B cell (primary cell): ENCODE measurements at regions not wholly inside any gene's neighbourhood (a gene's known extent, or its start where the extent isn't known, plus 50 kb on each side); places are given as distances from the start of the nearest gene placed in this dataset.
"Not testable (repeated sequence)": the region's sequence is repeated elsewhere in the genome, so short reads cannot be mapped to it uniquely, and the experiment has no call there.

Source experiments
- ATAC-seq: fragments of 200-7000 bp; cut with Tn5 transposase; one replicate; pipeline ENCODE4 v1.10.0; 2021; ENCODE audit warnings: low read depth, mild to moderate bottlenecking, moderate number of reproducible peaks, moderate library complexity
- CTCF ChIA-PET: fragments of 350-600 bp; sonication (Branson Sonifier 250); formaldehyde crosslinking; loops from one replicate; lab custom pipeline; 2021; ENCODE audit warnings: antibody characterized with exemption, inconsistent platforms; lab: Charles Lee
- POLR2A ChIA-PET: fragments of 350-600 bp; sonication (Branson Sonifier 250); formaldehyde crosslinking; loops from one replicate; lab custom pipeline; 2021; ENCODE audit warnings: antibody characterized with exemption; lab: Charles Lee
- DNase-seq: peaks from one replicate; pipeline ENCODE4 v3.0.0; 2013
- H2AFZ ChIP-seq: 2 replicates; pipeline ENCODE4 v1.6.1; 2012; ENCODE audit warnings: mild to moderate bottlenecking, low read depth, low read length; ENCODE audit not compliant: insufficient read depth, poor library complexity, severe bottlenecking
- H3K27ac ChIP-seq, 2 donors: 1 replicate in 1 of 2; 2 replicates in 1 of 2; pipeline ENCODE4 v1.5.1; 2012 to 2013; ENCODE audit warnings: low read length in 2 of 2, mild to moderate bottlenecking in 2 of 2, moderate library complexity in 1 of 2
- H3K27me3 ChIP-seq, 4 experiments: fragments of 200-600 bp in 1 of 4; sonication (generic) in 1 of 4; replicated peaks in 1 of 4; 1 replicate in 2 of 4; 2 replicates in 2 of 4; pipeline versions ENCODE4 v1.6.1 to v1.7.0; 2013 to 2016; ENCODE audit warnings: low read length in 3 of 4, mild to moderate bottlenecking in 2 of 4, mixed read lengths in 1 of 4, moderate library complexity in 1 of 4; ENCODE audit not compliant: insufficient read depth in 4 of 4, control insufficient read depth in 3 of 4; ENCODE audit errors: control extremely low read depth in 1 of 4
- H3K36me3 ChIP-seq, 2 experiments: replicated peaks in 1 of 2; 1 replicate in 1 of 2; 2 replicates in 1 of 2; pipeline versions ENCODE4 v1.6.1 to v1.7.1; 2013; ENCODE audit warnings: low read length in 1 of 2; ENCODE audit not compliant: insufficient read depth in 2 of 2, control insufficient read depth in 1 of 2; ENCODE audit errors: control extremely low read depth in 1 of 2, extremely low read depth in 1 of 2
- H3K4me1 ChIP-seq, 2 donors: fragments of 200-600 bp in 1 of 2; sonication (generic) in 1 of 2; 1 replicate in 1 of 2; 2 replicates in 1 of 2; pipeline versions ENCODE4 v1.5.1 to v1.6.1; 2013 to 2017; ENCODE audit warnings: low read length in 2 of 2; ENCODE audit not compliant: control insufficient read depth in 2 of 2, insufficient read depth in 2 of 2
- H3K4me2 ChIP-seq: replicated peaks from 2 replicates; pipeline ENCODE3; 2012; ENCODE audit warnings: mild to moderate bottlenecking, low read depth, low read length; ENCODE audit not compliant: poor library complexity, severe bottlenecking
- H3K4me3 ChIP-seq, 5 experiments: fragments of 200-600 bp in 1 of 5; sonication (generic) in 1 of 5; 1 replicate in 3 of 5; 2 replicates in 2 of 5; pipeline versions ENCODE4 v1.5.1 to v1.7.0; 2011 to 2016; ENCODE audit warnings: low read length in 4 of 5, mild to moderate bottlenecking in 4 of 5, low read depth in 2 of 5, control low read depth in 1 of 5, moderate library complexity in 1 of 5; ENCODE audit not compliant: insufficient read depth in 1 of 5; ENCODE audit errors: control extremely low read depth in 1 of 5, extremely low read depth in 1 of 5
- H3K79me2 ChIP-seq: fragments of 200-600 bp; sonication (generic); one replicate; pipeline ENCODE4 v1.6.0; 2016; ENCODE audit warnings: low read length; ENCODE audit not compliant: control insufficient read depth, insufficient read depth
- H3K9ac ChIP-seq: fragments of 200-600 bp; sonication (generic); 2 replicates; pipeline ENCODE4 v1.6.1; 2017; ENCODE audit warnings: mild to moderate bottlenecking, low read length, moderate library complexity
- H3K9me3 ChIP-seq, 3 donors: one replicate each; pipeline versions ENCODE4 v1.6.1 to v1.7.1; 2013; ENCODE audit warnings: low read length in 2 of 3; ENCODE audit not compliant: control insufficient read depth in 2 of 3, insufficient read depth in 1 of 3; ENCODE audit errors: control extremely low read depth in 1 of 3
- H4K20me1 ChIP-seq: 2 replicates; pipeline ENCODE4 v1.6.0; 2012; ENCODE audit warnings: mild to moderate bottlenecking, low read length; ENCODE audit not compliant: insufficient read depth, control insufficient read depth, poor library complexity, severe bottlenecking
- H3K27ac Mint-ChIP-seq: one replicate; pipeline ENCODE4 v1.8.0; 2021; ENCODE audit warnings: mixed read lengths
- H3K27me3 Mint-ChIP-seq: one replicate; pipeline ENCODE4 v1.8.0; 2021; ENCODE audit warnings: mixed read lengths
- H3K4me1 Mint-ChIP-seq: one replicate; pipeline ENCODE4 v1.8.0; 2021; ENCODE audit warnings: mixed read lengths
- H3K4me3 Mint-ChIP-seq: one replicate; pipeline ENCODE4 v1.8.0; 2021; ENCODE audit warnings: mixed read lengths
- H3K9me3 Mint-ChIP-seq: one replicate; pipeline ENCODE4 v1.8.0; 2022; ENCODE audit warnings: mixed read lengths; ENCODE audit not compliant: insufficient read depth
- WGBS: methylation state at CpG from one replicate; pipeline ENCODE4 v1.1.5; 2013; ENCODE audit warnings: missing lambda C conversion rate; ENCODE audit not compliant: insufficient coverage; 5-methylcytosine and 5-hydroxymethylcytosine counted together
- intact Hi-C: fragments of 100-400 bp; cut with micrococcal nuclease; formaldehyde crosslinking; loops from one replicate; pipeline ENCODE4 v1.10.0; 2022

GRCh38 chr22:11312640-11313039 lies 4215.4 kb upstream of the OR11H1 start:
- H3K9ac ChIP-seq, H3K27me3 Mint-ChIP-seq, H3K4me1 ChIP-seq, H4K20me1 ChIP-seq, intact Hi-C loops, CTCF ChIA-PET, H3K27me3 ChIP-seq, POLR2A ChIA-PET, ATAC-seq, H3K4me2 ChIP-seq, H3K4me1 Mint-ChIP-seq, H3K9me3 Mint-ChIP-seq, H3K27ac ChIP-seq, H3K27ac Mint-ChIP-seq, DNase-seq, H3K79me2 ChIP-seq, H3K36me3 ChIP-seq, H3K4me3 ChIP-seq, H3K4me3 Mint-ChIP-seq, H2AFZ ChIP-seq: not testable (repeated sequence)
- peaks cover 1 to 28% (median 2%) of the 10 kb centered on the region in 3 donors for H3K9me3 ChIP-seq
- WGBS = 68% methylated on average over 7 of the region's 7 CpGs

GRCh38 chr22:11313040-11313759 lies 4214.8 kb upstream of the OR11H1 start:
- CTCF ChIA-PET, H3K27ac ChIP-seq, POLR2A ChIA-PET, H3K4me1 ChIP-seq, H4K20me1 ChIP-seq, H3K27ac Mint-ChIP-seq, H3K27me3 ChIP-seq, H2AFZ ChIP-seq, H3K9ac ChIP-seq, H3K4me3 Mint-ChIP-seq, intact Hi-C loops, H3K36me3 ChIP-seq, ATAC-seq, H3K9me3 Mint-ChIP-seq, H3K4me1 Mint-ChIP-seq, DNase-seq, H3K4me2 ChIP-seq, H3K79me2 ChIP-seq, H3K27me3 Mint-ChIP-seq, H3K4me3 ChIP-seq: not testable (repeated sequence)
- peaks cover 1 to 23% (median 2%) of the 10 kb centered on the region in 3 donors for H3K9me3 ChIP-seq
- 64% methylated on average over 2 of the region's 5 CpGs for WGBS

- H3K4me2 ChIP-seq, DNase-seq, H3K4me3 Mint-ChIP-seq, H3K4me3 ChIP-seq, POLR2A ChIA-PET, H3K79me2 ChIP-seq, H3K9me3 ChIP-seq, intact Hi-C loops, H2AFZ ChIP-seq, CTCF ChIA-PET, H3K27ac Mint-ChIP-seq, H3K36me3 ChIP-seq, ATAC-seq, H3K27ac ChIP-seq, H3K9me3 Mint-ChIP-seq, H3K27me3 Mint-ChIP-seq, H3K9ac ChIP-seq, H3K4me1 Mint-ChIP-seq, H3K27me3 ChIP-seq, H4K20me1 ChIP-seq, H3K4me1 ChIP-seq: not testable (repeated sequence)
- 84% methylated on average over 16 of the region's 18 CpGs for WGBS
Observed at GRCh38 chr22:11318633-11319032, 4209.4 kb upstream of the OR11H1 start.

- not testable (repeated sequence) for H3K9ac ChIP-seq
- 77% methylated on average over 12 of the region's 15 CpGs for WGBS
Observed at GRCh38 chr22:11324439-11325037, 4203.5 kb upstream of the OR11H1 start.

More at GRCh38 chr22:11324439-11325037, 4203.5 kb upstream of the OR11H1 start:
- peaks cover 1 to 11% (median 7%) of the 10 kb centered on the region in 3 donors for H3K9me3 ChIP-seq
- POLR2A ChIA-PET, H2AFZ ChIP-seq, H3K36me3 ChIP-seq, H3K4me3 Mint-ChIP-seq, DNase-seq, H3K4me3 ChIP-seq, ATAC-seq, CTCF ChIA-PET, H3K4me1 ChIP-seq, intact Hi-C loops, H4K20me1 ChIP-seq, H3K4me2 ChIP-seq, H3K27me3 Mint-ChIP-seq, H3K27ac ChIP-seq, H3K4me1 Mint-ChIP-seq, H3K27me3 ChIP-seq, H3K27ac Mint-ChIP-seq, H3K79me2 ChIP-seq: not testable (repeated sequence)
- peaks cover 14% of the 10 kb centered on the region for H3K9me3 Mint-ChIP-seq
